ENCODE measurements at regions not wholly inside any gene's neighbourhood (a gene's known extent, or its start where the extent isn't known, plus 50 kb on each side); places are given as distances from the start of the nearest gene placed in this dataset.

GRCh38 chr3:118540826-118541225 lies 493.8 kb downstream of the IGSF11 start:
- Histone ChIP-seq H3K9me3 (no peaks in the 10 kb centered on the region), H3K4me3 (no peak overlapping the region), H3K27ac (no peak overlapping the region), H3K36me3 (no peaks in the 10 kb centered on the region), H3K27me3 (no peaks in the 10 kb centered on the region), H3K4me1 (no peaks in the 10 kb centered on the region)
- no peak for DNase-seq
- TF ChIP-seq, protein P1, sequence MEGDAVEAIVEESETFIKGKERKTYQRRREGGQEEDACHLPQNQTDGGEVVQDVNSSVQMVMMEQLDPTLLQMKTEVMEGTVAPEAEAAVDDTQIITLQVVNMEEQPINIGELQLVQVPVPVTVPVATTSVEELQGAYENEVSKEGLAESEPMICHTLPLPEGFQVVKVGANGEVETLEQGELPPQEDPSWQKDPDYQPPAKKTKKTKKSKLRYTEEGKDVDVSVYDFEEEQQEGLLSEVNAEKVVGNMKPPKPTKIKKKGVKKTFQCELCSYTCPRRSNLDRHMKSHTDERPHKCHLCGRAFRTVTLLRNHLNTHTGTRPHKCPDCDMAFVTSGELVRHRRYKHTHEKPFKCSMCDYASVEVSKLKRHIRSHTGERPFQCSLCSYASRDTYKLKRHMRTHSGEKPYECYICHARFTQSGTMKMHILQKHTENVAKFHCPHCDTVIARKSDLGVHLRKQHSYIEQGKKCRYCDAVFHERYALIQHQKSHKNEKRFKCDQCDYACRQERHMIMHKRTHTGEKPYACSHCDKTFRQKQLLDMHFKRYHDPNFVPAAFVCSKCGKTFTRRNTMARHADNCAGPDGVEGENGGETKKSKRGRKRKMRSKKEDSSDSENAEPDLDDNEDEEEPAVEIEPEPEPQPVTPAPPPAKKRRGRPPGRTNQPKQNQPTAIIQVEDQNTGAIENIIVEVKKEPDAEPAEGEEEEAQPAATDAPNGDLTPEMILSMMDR (IDR thresholded peaks at IDR 0.05), result no peak
- TF ChIP-seq POLR2A (IDR thresholded peaks at IDR 0.05), result no peak

DNA sequence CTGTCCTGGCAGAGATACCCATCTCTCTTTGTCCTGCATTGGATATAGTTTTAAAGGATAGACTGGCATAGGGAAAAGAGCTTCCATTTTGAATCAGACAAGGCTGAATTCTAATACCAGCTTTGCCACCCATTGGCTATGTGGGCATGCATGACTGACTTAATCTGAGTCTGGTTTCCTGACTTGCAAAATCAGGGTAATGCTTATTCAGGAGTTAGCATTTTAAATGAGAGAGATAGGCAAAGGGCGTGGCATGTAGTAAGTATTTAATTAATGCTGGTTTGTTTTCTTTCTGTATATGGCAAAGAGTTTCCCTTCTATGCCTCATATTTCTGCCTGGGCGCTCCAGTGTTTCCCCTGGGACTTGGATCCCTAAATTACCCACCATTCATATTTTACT lies 492.9 kb downstream of the IGSF11 start:
- no peak for DNase-seq
- Histone ChIP-seq H3K4me1 (no peaks in the 10 kb centered on the region), H3K4me3 (no peak overlapping the region), H3K9me3 (no peaks in the 10 kb centered on the region), H3K27ac (no peak overlapping the region), H3K27me3 (no peaks in the 10 kb centered on the region), H3K36me3 (no peaks in the 10 kb centered on the region)
- TF ChIP-seq, protein P1 (IDR thresholded peaks at IDR 0.05), result no peak
- no peak for TF ChIP-seq POLR2A (IDR thresholded peaks at IDR 0.05)

DNA sequence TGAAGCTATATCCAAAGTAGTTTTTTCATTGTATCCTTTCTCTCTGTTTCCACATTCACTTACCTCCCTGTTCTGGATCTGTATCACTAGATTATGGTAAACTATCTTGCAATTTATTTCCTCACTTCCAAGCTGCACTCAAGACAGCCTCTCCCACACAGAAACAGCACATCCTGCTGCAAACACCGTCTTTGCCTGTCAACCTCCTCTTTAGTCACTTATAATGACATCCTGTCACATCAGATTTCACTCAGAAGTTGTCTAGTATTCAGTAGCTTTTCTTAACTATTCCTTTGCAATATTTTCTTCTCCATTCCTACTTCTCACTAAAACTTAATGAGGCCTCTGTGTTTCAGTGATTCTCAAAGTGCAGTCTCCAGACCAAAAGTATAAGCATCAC lies 490.8 kb downstream of the IGSF11 start:
- no peaks in the 10 kb centered on the region for H3K27me3 ChIP-seq
- TF ChIP-seq, protein P1 (IDR thresholded peaks at IDR 0.05), result no peak
- TF ChIP-seq POLR2A (IDR thresholded peaks at IDR 0.05), result no peak
- H3K4me1 ChIP-seq, result no peaks in the 10 kb centered on the region
- H3K27ac ChIP-seq, result no peak overlapping the region
- DNase-seq, result no peak
- no peaks in the 10 kb centered on the region for H3K36me3 ChIP-seq
- H3K9me3 ChIP-seq, result no peaks in the 10 kb centered on the region
- H3K4me3 ChIP-seq, result no peak overlapping the region

DNA sequence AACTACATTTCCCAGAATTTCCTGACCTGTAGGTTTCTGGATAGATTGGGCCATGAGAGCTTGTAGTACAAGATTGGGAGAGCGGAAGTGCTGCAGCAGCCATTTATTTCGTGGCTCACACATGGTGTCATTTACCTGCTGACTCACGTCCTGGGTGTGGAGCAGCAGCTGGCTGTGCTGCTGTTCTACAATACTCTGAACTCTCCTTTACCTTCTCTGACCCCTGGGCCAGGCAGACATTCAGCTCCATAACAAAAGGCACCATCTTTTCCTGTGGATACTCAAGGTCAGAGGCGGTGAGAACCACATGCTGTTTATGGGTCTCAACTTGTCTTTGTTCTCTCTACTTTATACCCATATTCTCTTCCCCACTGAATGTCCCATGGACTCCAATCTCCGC lies 490.2 kb downstream of the IGSF11 start:
- DNase-seq, result no peak
- no peak for TF ChIP-seq POLR2A (IDR thresholded peaks at IDR 0.05)
- TF ChIP-seq, protein P1 (IDR thresholded peaks at IDR 0.05), result no peak

DNA sequence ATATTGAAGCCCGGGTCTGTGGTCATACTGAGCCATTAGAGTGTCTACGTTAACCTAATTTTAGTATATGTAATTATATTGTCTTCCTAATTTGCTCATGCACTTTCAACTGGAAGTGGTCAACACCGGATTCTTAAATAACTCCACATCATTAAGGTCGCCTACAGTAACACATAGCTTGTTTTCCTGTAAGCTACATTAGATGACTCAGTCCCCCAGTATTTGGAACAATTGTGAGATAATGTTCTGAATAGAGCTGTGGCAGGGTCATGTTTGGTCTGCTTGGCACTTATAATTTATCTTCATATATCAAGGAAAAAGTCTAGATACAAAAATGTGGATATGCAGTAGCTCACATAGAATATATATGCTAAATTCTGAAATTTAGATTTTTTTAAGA lies 486.2 kb downstream of the IGSF11 start:
- H3K4me1 ChIP-seq, result no peaks in the 10 kb centered on the region
- no peaks in the 10 kb centered on the region for H3K36me3 ChIP-seq
- TF ChIP-seq POLR2A (IDR thresholded peaks at IDR 0.05), result no peak
- TF ChIP-seq, protein P1 (IDR thresholded peaks at IDR 0.05), result no peak

More for the DNA sequence above, 490.2 kb downstream of the IGSF11 start:
- no peaks in the 10 kb centered on the region for H3K27me3 ChIP-seq
- H3K27ac ChIP-seq, result no peak overlapping the region
- H3K9me3 ChIP-seq, result no peaks in the 10 kb centered on the region
- H3K36me3 ChIP-seq, result no peaks in the 10 kb centered on the region
- no peaks in the 10 kb centered on the region for H3K4me1 ChIP-seq
- no peak overlapping the region for H3K4me3 ChIP-seq

DNA sequence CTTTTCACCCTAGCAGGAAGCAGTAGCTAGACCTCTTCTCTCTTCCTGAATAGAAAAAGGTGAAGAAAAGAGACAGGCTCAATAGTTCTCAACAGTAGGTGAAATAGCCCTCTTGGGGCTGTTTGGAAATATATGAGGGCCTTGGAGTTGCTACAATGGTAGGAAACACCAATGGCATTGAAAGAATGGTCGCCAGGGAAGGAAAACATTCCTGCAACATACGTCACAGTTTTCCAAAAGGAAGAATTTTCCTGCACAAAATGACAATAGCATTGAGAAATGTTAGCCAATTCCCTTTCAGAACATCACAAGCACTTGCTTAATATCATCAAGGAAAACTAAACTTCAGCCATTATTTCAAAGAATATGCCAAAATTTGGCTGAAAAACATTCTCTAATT lies 484.5 kb downstream of the IGSF11 start:
- Histone ChIP-seq H3K4me1 (no peaks in the 10 kb centered on the region), H3K27me3 (no peaks in the 10 kb centered on the region), H3K4me3 (no peak overlapping the region), H3K27ac (no peak overlapping the region), H3K36me3 (no peaks in the 10 kb centered on the region), H3K9me3 (no peaks in the 10 kb centered on the region)
- TF ChIP-seq POLR2A (IDR thresholded peaks at IDR 0.05), result no peak
- TF ChIP-seq, protein P1 (IDR thresholded peaks at IDR 0.05), result no peak
- DNase-seq, result no peak

More for the DNA sequence above, 486.2 kb downstream of the IGSF11 start:
- Histone ChIP-seq H3K9me3 (no peaks in the 10 kb centered on the region), H3K4me3 (no peak overlapping the region), H3K27me3 (no peaks in the 10 kb centered on the region), H3K27ac (no peak overlapping the region)
- DNase-seq, result no peak

Measured in Peyer's patch (tissue), 4 donors.